ENCODE measurements at regions not wholly inside any gene's neighbourhood (a gene's known extent, or its start where the extent isn't known, plus 50 kb on each side); places are given as distances from the start of the nearest gene placed in this dataset.

GRCh38 chr3:145522893-145523651, 637.9 kb downstream of the PLOD2 start:
- no peak for DNase-seq
- H3K9me3 ChIP-seq (ENCODE audit: control insufficient read depth, low read depth, low read length), result no peaks in the 10 kb centered on the region
- 100% methylated on average over 1 of the region's 4 CpGs for WGBS (ENCODE audit: insufficient coverage, low lambda C conversion rate)

GRCh38 chr3:145531548-145531947, 629.4 kb downstream of the PLOD2 start:
- 100% methylated on average over 1 of the region's 1 CpG for WGBS (ENCODE audit: insufficient coverage, low lambda C conversion rate)
- Histone ChIP-seq H3K27ac (ENCODE audit: low read length) (no peak overlapping the region), H3K27me3 (ENCODE audit: control insufficient read depth, insufficient read depth, low read length) (no peaks in the 10 kb centered on the region), H3K4me1 (ENCODE audit: control insufficient read depth, insufficient read depth, low read length) (no peaks in the 10 kb centered on the region), H3K36me3 (ENCODE audit: control insufficient read depth, insufficient read depth, low read length) (no peaks in the 10 kb centered on the region), H3K4me3 (ENCODE audit: low read length) (no peak overlapping the region), H3K9me3 (ENCODE audit: control insufficient read depth, low read depth, low read length) (no peaks in the 10 kb centered on the region)
- no peak for DNase-seq

More at GRCh38 chr3:145522893-145523651, 637.9 kb downstream of the PLOD2 start:
- H3K27me3 ChIP-seq (ENCODE audit: control insufficient read depth, insufficient read depth, low read length), result no peaks in the 10 kb centered on the region
- H3K27ac ChIP-seq (ENCODE audit: low read length), result no peak overlapping the region
- H3K36me3 ChIP-seq (ENCODE audit: control insufficient read depth, insufficient read depth, low read length), result no peaks in the 10 kb centered on the region
- H3K4me1 ChIP-seq (ENCODE audit: control insufficient read depth, insufficient read depth, low read length), result peaks cover 3% of the 10 kb centered on the region
- H3K4me3 ChIP-seq (ENCODE audit: low read length), result no peak overlapping the region

GRCh38 chr3:145533696-145534095, 627.3 kb downstream of the PLOD2 start:
- WGBS (ENCODE audit: insufficient coverage, low lambda C conversion rate), result no CpG with 5 or more reads among the region's 1 CpG
- Histone ChIP-seq H3K9me3 (ENCODE audit: control insufficient read depth, low read depth, low read length) (no peaks in the 10 kb centered on the region), H3K27ac (ENCODE audit: low read length) (no peak overlapping the region), H3K4me1 (ENCODE audit: control insufficient read depth, insufficient read depth, low read length) (no peaks in the 10 kb centered on the region), H3K4me3 (ENCODE audit: low read length) (no peak overlapping the region), H3K27me3 (ENCODE audit: control insufficient read depth, insufficient read depth, low read length) (no peaks in the 10 kb centered on the region), H3K36me3 (ENCODE audit: control insufficient read depth, insufficient read depth, low read length) (no peaks in the 10 kb centered on the region)
- DNase-seq, result no peak

GRCh38 chr3:145536461-145536860, 624.5 kb downstream of the PLOD2 start:
- Histone ChIP-seq H3K27me3 (ENCODE audit: control insufficient read depth, insufficient read depth, low read length) (no peaks in the 10 kb centered on the region), H3K4me3 (ENCODE audit: low read length) (no peak overlapping the region), H3K4me1 (ENCODE audit: control insufficient read depth, insufficient read depth, low read length) (no peaks in the 10 kb centered on the region), H3K9me3 (ENCODE audit: control insufficient read depth, low read depth, low read length) (no peaks in the 10 kb centered on the region), H3K27ac (ENCODE audit: low read length) (no peak overlapping the region), H3K36me3 (ENCODE audit: control insufficient read depth, insufficient read depth, low read length) (no peaks in the 10 kb centered on the region)
- no peak for DNase-seq

- no peak overlapping the region for H3K27ac ChIP-seq (ENCODE audit: low read length)
- no peak overlapping the region for H3K4me3 ChIP-seq (ENCODE audit: low read length)
- 0% methylated on average over 1 of the region's 1 CpG for WGBS (ENCODE audit: insufficient coverage, low lambda C conversion rate)
- H3K9me3 ChIP-seq (ENCODE audit: control insufficient read depth, low read depth, low read length), result no peaks in the 10 kb centered on the region
- H3K36me3 ChIP-seq (ENCODE audit: control insufficient read depth, insufficient read depth, low read length), result no peaks in the 10 kb centered on the region
- H3K4me1 ChIP-seq (ENCODE audit: control insufficient read depth, insufficient read depth, low read length), result no peaks in the 10 kb centered on the region
- DNase-seq, result no peak
- no peaks in the 10 kb centered on the region for H3K27me3 ChIP-seq (ENCODE audit: control insufficient read depth, insufficient read depth, low read length)
These were observed 610.5 kb downstream of the PLOD2 start for GRCh38 chr3:145550522-145550921.

- 40% methylated on average over 1 of the region's 2 CpGs for WGBS (ENCODE audit: insufficient coverage, low lambda C conversion rate)
These were observed 603.6 kb downstream of the PLOD2 start for GRCh38 chr3:145557405-145557804.

GRCh38 chr3:145578471-145578870, 582.5 kb downstream of the PLOD2 start:
- H3K27me3 ChIP-seq (ENCODE audit: control insufficient read depth, insufficient read depth, low read length), result no peaks in the 10 kb centered on the region
- DNase-seq, result no peak
- H3K4me1 ChIP-seq (ENCODE audit: control insufficient read depth, insufficient read depth, low read length), result no peaks in the 10 kb centered on the region
- no peaks in the 10 kb centered on the region for H3K36me3 ChIP-seq (ENCODE audit: control insufficient read depth, insufficient read depth, low read length)
- no peak overlapping the region for H3K27ac ChIP-seq (ENCODE audit: low read length)
- H3K9me3 ChIP-seq (ENCODE audit: control insufficient read depth, low read depth, low read length), result no peaks in the 10 kb centered on the region
- no peak overlapping the region for H3K4me3 ChIP-seq (ENCODE audit: low read length)
- WGBS (ENCODE audit: insufficient coverage, low lambda C conversion rate), result 83% methylated on average over 1 of the region's 1 CpG

More at GRCh38 chr3:145557405-145557804, 603.6 kb downstream of the PLOD2 start:
- Histone ChIP-seq H3K4me1 (ENCODE audit: control insufficient read depth, insufficient read depth, low read length) (no peaks in the 10 kb centered on the region), H3K4me3 (ENCODE audit: low read length) (no peak overlapping the region), H3K36me3 (ENCODE audit: control insufficient read depth, insufficient read depth, low read length) (no peaks in the 10 kb centered on the region), H3K27me3 (ENCODE audit: control insufficient read depth, insufficient read depth, low read length) (no peaks in the 10 kb centered on the region), H3K27ac (ENCODE audit: low read length) (no peak overlapping the region), H3K9me3 (ENCODE audit: control insufficient read depth, low read depth, low read length) (no peaks in the 10 kb centered on the region)
- DNase-seq, result no peak

GRCh38 chr3:145581694-145582093, 579.3 kb downstream of the PLOD2 start:
- DNase-seq, result no peak
- Histone ChIP-seq H3K36me3 (ENCODE audit: control insufficient read depth, insufficient read depth, low read length) (no peaks in the 10 kb centered on the region), H3K4me3 (ENCODE audit: low read length) (no peak overlapping the region), H3K27ac (ENCODE audit: low read length) (no peak overlapping the region), H3K27me3 (ENCODE audit: control insufficient read depth, insufficient read depth, low read length) (no peaks in the 10 kb centered on the region), H3K4me1 (ENCODE audit: control insufficient read depth, insufficient read depth, low read length) (no peaks in the 10 kb centered on the region), H3K9me3 (ENCODE audit: control insufficient read depth, low read depth, low read length) (no peaks in the 10 kb centered on the region)

- Histone ChIP-seq H3K27me3 (ENCODE audit: control insufficient read depth, insufficient read depth, low read length) (no peaks in the 10 kb centered on the region), H3K4me1 (ENCODE audit: control insufficient read depth, insufficient read depth, low read length) (no peaks in the 10 kb centered on the region), H3K27ac (ENCODE audit: low read length) (no peak overlapping the region), H3K4me3 (ENCODE audit: low read length) (no peak overlapping the region), H3K9me3 (ENCODE audit: control insufficient read depth, low read depth, low read length) (peaks cover 2% of the 10 kb centered on the region), H3K36me3 (ENCODE audit: control insufficient read depth, insufficient read depth, low read length) (no peaks in the 10 kb centered on the region)
- no peak for DNase-seq
These were observed 556.1 kb downstream of the PLOD2 start for GRCh38 chr3:145604851-145605250.

GRCh38 chr3:145620002-145620401, 541.0 kb downstream of the PLOD2 start:
- 100% methylated on average over 1 of the region's 3 CpGs for WGBS (ENCODE audit: insufficient coverage, low lambda C conversion rate)
- H3K9me3 ChIP-seq (ENCODE audit: control insufficient read depth, low read depth, low read length), result no peaks in the 10 kb centered on the region
- no peak overlapping the region for H3K27ac ChIP-seq (ENCODE audit: low read length)
- no peak for DNase-seq
- H3K27me3 ChIP-seq (ENCODE audit: control insufficient read depth, insufficient read depth, low read length), result no peaks in the 10 kb centered on the region
- H3K4me3 ChIP-seq (ENCODE audit: low read length), result no peak overlapping the region
- H3K36me3 ChIP-seq (ENCODE audit: control insufficient read depth, insufficient read depth, low read length), result no peaks in the 10 kb centered on the region
- H3K4me1 ChIP-seq (ENCODE audit: control insufficient read depth, insufficient read depth, low read length), result no peaks in the 10 kb centered on the region

GRCh38 chr3:145620486-145620885, 540.5 kb downstream of the PLOD2 start:
- H3K4me1 ChIP-seq (ENCODE audit: control insufficient read depth, insufficient read depth, low read length), result no peaks in the 10 kb centered on the region
- H3K27me3 ChIP-seq (ENCODE audit: control insufficient read depth, insufficient read depth, low read length), result no peaks in the 10 kb centered on the region
- no peaks in the 10 kb centered on the region for H3K36me3 ChIP-seq (ENCODE audit: control insufficient read depth, insufficient read depth, low read length)
- no peak for DNase-seq
- H3K9me3 ChIP-seq (ENCODE audit: control insufficient read depth, low read depth, low read length), result no peaks in the 10 kb centered on the region
- H3K4me3 ChIP-seq (ENCODE audit: low read length), result no peak overlapping the region
- no peak overlapping the region for H3K27ac ChIP-seq (ENCODE audit: low read length)

Data from large intestine (tissue), 3 donors.